Neural cell (in vitro differentiated cells): ENCODE measurements at regions not wholly inside any gene's neighbourhood (a gene's known extent, or its start where the extent isn't known, plus 50 kb on each side); places are given as distances from the start of the nearest gene placed in this dataset.

Experiments used
- H2AFZ ChIP-seq: fragments of 200-600, 300-800 bp; sonication (generic), shearing (Covaris generic); 2 replicates; pipeline ENCODE4 v1.6.0; 2014; ENCODE audit warnings: low read depth, mild to moderate bottlenecking, antibody characterized with exemption, low read length, moderate library complexity
- H3F3A ChIP-seq: fragments of 200-600 bp; shearing (Covaris generic); 2 replicates; pipeline ENCODE4 v1.6.1; 2016; ENCODE audit warnings: mild to moderate bottlenecking, moderate library complexity, mixed read lengths, antibody characterized with exemption, low read length; ENCODE audit not compliant: insufficient read depth, poor library complexity, severe bottlenecking
- H3K27ac ChIP-seq: fragments of 200-600, 300-800 bp; sonication (generic), shearing (Covaris generic); 2 replicates; pipeline ENCODE4 v1.5.1; 2014; ENCODE audit warnings: mild to moderate bottlenecking, low read length, moderate library complexity
- H3K27me3 ChIP-seq: fragments of 300-800, 200-600 bp; sonication (generic), shearing (Covaris generic); 2 replicates; pipeline ENCODE4 v1.6.0; 2014; ENCODE audit warnings: mild to moderate bottlenecking, low read depth, low read length, moderate library complexity; ENCODE audit not compliant: insufficient read depth
- H3K36me3 ChIP-seq: fragments of 300-800, 200-600 bp; sonication (generic), shearing (Covaris generic); 2 replicates; pipeline ENCODE4 v1.5.1; 2014; ENCODE audit warnings: mild to moderate bottlenecking, antibody characterized with exemption, low read length, moderate library complexity; ENCODE audit not compliant: insufficient read depth
- H3K4me2 ChIP-seq: fragments of 300-800, 200-600 bp; sonication (generic), shearing (Covaris generic); 2 replicates; pipeline ENCODE4 v1.6.0; 2014; ENCODE audit warnings: mild to moderate bottlenecking, low read length
- H3K4me3 ChIP-seq: fragments of 300-800, 200-600 bp; sonication (generic), shearing (Covaris generic); 2 replicates; pipeline ENCODE4 v1.5.1; 2014; ENCODE audit warnings: mild to moderate bottlenecking, low read length, moderate library complexity
- H3K79me2 ChIP-seq: fragments of 200-600 bp; shearing (Covaris generic); replicated peaks from 2 replicates; pipeline ENCODE4 v1.6.0; 2014; ENCODE audit warnings: mild to moderate bottlenecking, low read length, moderate library complexity; ENCODE audit not compliant: insufficient read depth
- H3K9ac ChIP-seq: fragments of 300-800, 200-600 bp; sonication (generic), shearing (Covaris generic); 2 replicates; pipeline ENCODE4 v1.6.1; 2016; ENCODE audit warnings: mild to moderate bottlenecking, low read length, mixed read lengths
- H3K9me2 ChIP-seq: fragments of 200-600 bp; shearing (Covaris generic); 2 replicates; pipeline ENCODE4 v1.6.1; 2016; ENCODE audit warnings: mild to moderate bottlenecking, low read length, mixed read lengths; ENCODE audit not compliant: insufficient read depth
- H3K9me3 ChIP-seq: fragments of 200-600, 300-800 bp; sonication (generic), shearing (Covaris generic); 2 replicates; pipeline ENCODE4 v1.6.1; 2016; ENCODE audit warnings: mild to moderate bottlenecking, mixed run types, low read length, moderate library complexity, mixed read lengths
- H4K20me1 ChIP-seq: fragments of 200-600 bp; shearing (Covaris generic); 2 replicates; pipeline ENCODE4 v1.6.1; 2016; ENCODE audit warnings: mild to moderate bottlenecking, mixed run types; ENCODE audit not compliant: insufficient read depth
- EP300 ChIP-seq: fragments of 450-650 bp; conservative IDR thresholded peaks from 2 replicates; pipeline ENCODE4 v1.6.1; 2014; ENCODE audit warnings: antibody characterized with exemption, mild to moderate bottlenecking, moderate library complexity; ENCODE audit not compliant: poor library complexity, severe bottlenecking
- EZH2 ChIP-seq: fragments of 200-600, 300-800 bp; shearing (Covaris generic), sonication (generic); IDR thresholded peaks from 2 replicates; pipeline ENCODE4 v1.6.1; 2014; ENCODE audit warnings: antibody characterized with exemption, low read length, borderline replicate concordance, mild to moderate bottlenecking; ENCODE audit not compliant: insufficient read depth, poor library complexity, severe bottlenecking
- MXI1 ChIP-seq: fragments of 450-650 bp; conservative IDR thresholded peaks from 2 replicates; pipeline ENCODE4 v1.6.1; 2014; ENCODE audit warnings: antibody characterized with exemption, mild to moderate bottlenecking; ENCODE audit not compliant: poor library complexity, severe bottlenecking
- POLR2AphosphoS5 ChIP-seq: IDR thresholded peaks from 2 replicates; pipeline ENCODE4 v1.6.1; 2012
- SMC3 ChIP-seq: fragments of 450-650 bp; conservative IDR thresholded peaks from 2 replicates; pipeline ENCODE4 v1.6.1; 2014; ENCODE audit warnings: antibody characterized with exemption, mild to moderate bottlenecking, moderate library complexity; ENCODE audit not compliant: poor library complexity
- TAF1 ChIP-seq: IDR thresholded peaks from 2 replicates; pipeline ENCODE4 v1.6.1; 2012; ENCODE audit warnings: low read depth
- TF ChIP-seq, protein P1 (sequence below): IDR thresholded peaks from 2 replicates; pipeline ENCODE4 v1.6.1; 2012; ENCODE audit warnings: borderline replicate concordance
- TF ChIP-seq, protein P2 (sequence below): fragments of 450-650 bp; IDR thresholded peaks from 2 replicates; pipeline ENCODE4 v1.5.1; 2014; ENCODE audit warnings: antibody characterized with exemption, mild to moderate bottlenecking, moderate library complexity; ENCODE audit not compliant: poor library complexity, severe bottlenecking

DNA sequence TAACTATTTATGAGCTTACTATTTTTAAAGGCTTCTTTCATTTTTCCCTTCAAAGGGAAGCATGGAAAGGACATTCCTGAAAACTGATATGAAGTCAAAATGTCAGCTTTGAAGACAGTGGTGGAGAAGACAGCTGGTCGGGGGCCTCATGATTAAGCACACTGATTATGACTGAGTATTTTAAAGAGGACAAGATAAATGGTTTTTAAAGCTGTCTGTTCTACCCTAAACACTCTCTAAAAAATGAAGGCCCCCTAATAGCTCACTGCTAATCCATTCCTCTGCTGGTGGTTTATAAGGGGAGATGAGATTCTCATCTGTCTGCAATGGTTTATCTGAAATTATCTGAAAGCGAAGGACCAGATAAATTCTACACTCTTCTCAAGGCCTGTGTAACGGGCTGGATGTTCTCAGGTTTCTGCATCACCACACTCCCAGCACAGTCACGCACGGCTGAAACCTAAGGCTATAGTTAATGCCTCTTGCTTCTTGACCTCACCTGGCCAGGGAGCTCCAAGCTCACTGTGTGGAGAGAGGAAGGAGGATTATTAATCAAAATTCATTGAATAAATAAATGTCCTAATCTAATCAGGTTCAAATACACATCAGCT lies 86.9 kb upstream of the DOCK9 start:
- Histone ChIP-seq H3K4me2 (no peak overlapping the region), H3K36me3 (no peaks in the 10 kb centered on the region), H2AFZ (no peak overlapping the region), H3K9ac (no peak overlapping the region), H3K27ac (no peak overlapping the region), H3K4me3 (no peak overlapping the region), H3K79me2 (no peaks in the 10 kb centered on the region), H3F3A (no peaks in the 10 kb centered on the region), H3K9me2 (no peaks in the 10 kb centered on the region), H4K20me1 (no peaks in the 10 kb centered on the region), H3K27me3 (no peaks in the 10 kb centered on the region), H3K9me3 (no peaks in the 10 kb centered on the region)
- TF ChIP-seq EP300 (no peak), POLR2AphosphoS5 (no peak), EZH2 (no peak), TAF1 (no peak), MXI1 (no peak), SMC3 (no peak)
- TF ChIP-seq, protein P1, sequence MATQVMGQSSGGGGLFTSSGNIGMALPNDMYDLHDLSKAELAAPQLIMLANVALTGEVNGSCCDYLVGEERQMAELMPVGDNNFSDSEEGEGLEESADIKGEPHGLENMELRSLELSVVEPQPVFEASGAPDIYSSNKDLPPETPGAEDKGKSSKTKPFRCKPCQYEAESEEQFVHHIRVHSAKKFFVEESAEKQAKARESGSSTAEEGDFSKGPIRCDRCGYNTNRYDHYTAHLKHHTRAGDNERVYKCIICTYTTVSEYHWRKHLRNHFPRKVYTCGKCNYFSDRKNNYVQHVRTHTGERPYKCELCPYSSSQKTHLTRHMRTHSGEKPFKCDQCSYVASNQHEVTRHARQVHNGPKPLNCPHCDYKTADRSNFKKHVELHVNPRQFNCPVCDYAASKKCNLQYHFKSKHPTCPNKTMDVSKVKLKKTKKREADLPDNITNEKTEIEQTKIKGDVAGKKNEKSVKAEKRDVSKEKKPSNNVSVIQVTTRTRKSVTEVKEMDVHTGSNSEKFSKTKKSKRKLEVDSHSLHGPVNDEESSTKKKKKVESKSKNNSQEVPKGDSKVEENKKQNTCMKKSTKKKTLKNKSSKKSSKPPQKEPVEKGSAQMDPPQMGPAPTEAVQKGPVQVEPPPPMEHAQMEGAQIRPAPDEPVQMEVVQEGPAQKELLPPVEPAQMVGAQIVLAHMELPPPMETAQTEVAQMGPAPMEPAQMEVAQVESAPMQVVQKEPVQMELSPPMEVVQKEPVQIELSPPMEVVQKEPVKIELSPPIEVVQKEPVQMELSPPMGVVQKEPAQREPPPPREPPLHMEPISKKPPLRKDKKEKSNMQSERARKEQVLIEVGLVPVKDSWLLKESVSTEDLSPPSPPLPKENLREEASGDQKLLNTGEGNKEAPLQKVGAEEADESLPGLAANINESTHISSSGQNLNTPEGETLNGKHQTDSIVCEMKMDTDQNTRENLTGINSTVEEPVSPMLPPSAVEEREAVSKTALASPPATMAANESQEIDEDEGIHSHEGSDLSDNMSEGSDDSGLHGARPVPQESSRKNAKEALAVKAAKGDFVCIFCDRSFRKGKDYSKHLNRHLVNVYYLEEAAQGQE, result no peak
- TF ChIP-seq, protein P2, sequence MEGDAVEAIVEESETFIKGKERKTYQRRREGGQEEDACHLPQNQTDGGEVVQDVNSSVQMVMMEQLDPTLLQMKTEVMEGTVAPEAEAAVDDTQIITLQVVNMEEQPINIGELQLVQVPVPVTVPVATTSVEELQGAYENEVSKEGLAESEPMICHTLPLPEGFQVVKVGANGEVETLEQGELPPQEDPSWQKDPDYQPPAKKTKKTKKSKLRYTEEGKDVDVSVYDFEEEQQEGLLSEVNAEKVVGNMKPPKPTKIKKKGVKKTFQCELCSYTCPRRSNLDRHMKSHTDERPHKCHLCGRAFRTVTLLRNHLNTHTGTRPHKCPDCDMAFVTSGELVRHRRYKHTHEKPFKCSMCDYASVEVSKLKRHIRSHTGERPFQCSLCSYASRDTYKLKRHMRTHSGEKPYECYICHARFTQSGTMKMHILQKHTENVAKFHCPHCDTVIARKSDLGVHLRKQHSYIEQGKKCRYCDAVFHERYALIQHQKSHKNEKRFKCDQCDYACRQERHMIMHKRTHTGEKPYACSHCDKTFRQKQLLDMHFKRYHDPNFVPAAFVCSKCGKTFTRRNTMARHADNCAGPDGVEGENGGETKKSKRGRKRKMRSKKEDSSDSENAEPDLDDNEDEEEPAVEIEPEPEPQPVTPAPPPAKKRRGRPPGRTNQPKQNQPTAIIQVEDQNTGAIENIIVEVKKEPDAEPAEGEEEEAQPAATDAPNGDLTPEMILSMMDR, result no peak

DNA sequence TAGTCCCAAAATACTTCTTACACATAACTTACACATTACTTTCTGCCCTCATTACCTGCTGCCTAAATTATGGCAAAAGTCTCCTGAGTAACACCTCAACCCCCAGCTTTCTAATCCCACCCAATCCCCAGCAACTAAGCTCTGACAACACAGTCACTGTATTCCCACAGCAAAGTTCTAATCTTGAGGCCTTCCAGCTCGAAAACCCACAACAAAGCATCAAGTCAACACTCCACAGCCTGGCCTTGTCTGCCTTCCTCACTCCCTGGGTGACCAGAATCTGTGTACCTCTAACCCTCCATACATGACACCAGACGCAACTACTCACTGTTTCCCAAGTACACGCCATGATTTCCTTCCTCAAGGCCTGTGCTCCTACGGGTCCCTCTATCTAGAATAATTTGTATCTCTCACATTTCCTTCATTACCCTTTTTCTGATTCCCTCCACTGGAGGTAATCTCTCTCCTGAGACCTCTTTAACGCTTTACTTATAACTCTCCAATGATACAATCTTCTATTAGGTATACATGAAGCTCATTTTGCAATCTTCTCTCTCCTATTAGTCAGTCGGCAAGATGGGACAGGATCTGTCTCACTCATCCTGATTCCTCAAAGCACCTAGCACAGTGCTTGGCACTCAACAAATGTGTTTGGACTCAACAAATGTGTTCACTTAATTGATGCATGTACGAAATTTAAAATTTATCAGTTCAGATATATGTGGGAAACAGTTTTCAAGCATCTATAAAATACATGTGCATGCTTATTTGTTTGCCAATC lies 87.6 kb upstream of the DOCK9 start:
- Histone ChIP-seq H3K27ac (no peak overlapping the region), H3K79me2 (no peaks in the 10 kb centered on the region), H3K36me3 (no peaks in the 10 kb centered on the region), H2AFZ (no peak overlapping the region), H3K27me3 (no peaks in the 10 kb centered on the region), H3K9me2 (no peaks in the 10 kb centered on the region), H4K20me1 (no peaks in the 10 kb centered on the region), H3K4me3 (no peak overlapping the region), H3K9ac (no peak overlapping the region), H3K4me2 (no peak overlapping the region), H3F3A (no peaks in the 10 kb centered on the region), H3K9me3 (no peaks in the 10 kb centered on the region)
- TF ChIP-seq MXI1 (no peak), TAF1 (no peak), EZH2 (no peak), POLR2AphosphoS5 (no peak), SMC3 (no peak)
- TF ChIP-seq, protein P2, result no peak
